ENCODE measurements at regions not wholly inside any gene's neighbourhood (a gene's known extent, or its start where the extent isn't known, plus 50 kb on each side); places are given as distances from the start of the nearest gene placed in this dataset.
"Not testable (repeated sequence)": the region's sequence is repeated elsewhere in the genome, so short reads cannot be mapped to it uniquely, and the experiment has no call there.

GRCh38 chr18:30828700-30829099 is 213.8 kb downstream of the DSC3 start:
- peak; percentile 2 for DNase-seq (ENCODE audit: low read depth)

- no peak for DNase-seq (ENCODE audit: low read depth)
Measured at GRCh38 chr18:30819619-30820018, 222.9 kb downstream of the DSC3 start.

DNA sequence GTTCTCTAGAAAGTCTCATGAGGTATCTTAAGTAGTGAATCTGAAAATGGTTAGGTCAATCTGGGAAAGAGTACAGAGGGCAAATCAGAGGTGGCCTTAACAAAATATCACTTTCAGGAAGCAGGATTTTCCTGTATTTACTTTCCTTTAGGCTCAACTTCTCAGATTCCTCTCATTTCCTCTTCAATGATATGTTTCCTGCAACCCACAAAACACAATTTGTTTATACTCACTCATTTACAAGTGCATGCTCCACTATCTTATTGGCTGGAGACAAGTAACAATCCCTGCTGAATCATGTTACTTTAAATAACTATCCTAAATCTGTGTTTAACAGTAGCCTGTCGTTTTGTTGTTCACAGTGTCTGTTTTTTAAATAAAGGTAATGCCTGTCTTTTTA is 228.1 kb downstream of the DSC3 start:
- no peak for DNase-seq (ENCODE audit: low read depth)

DNA sequence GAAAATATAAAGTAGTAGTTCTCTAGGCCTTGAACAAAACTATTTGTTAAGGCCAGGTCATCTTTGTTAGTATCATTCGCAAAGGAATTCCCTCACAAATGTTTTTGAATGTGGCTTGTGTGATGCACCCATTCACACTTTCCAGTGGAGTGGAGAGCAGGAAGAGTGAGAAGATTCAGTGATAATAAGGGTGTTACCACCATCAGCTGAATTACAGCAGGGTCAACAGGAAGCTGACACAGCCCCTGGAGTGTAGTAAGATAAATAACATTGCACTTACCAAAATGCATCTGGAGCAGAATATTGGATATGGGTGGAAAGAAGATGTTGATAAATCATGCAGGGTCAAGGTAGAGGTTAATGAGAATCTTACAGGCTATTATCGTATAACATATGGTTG is 231.0 kb downstream of the DSC3 start:
- DNase-seq (ENCODE audit: low read depth), result no peak

DNA sequence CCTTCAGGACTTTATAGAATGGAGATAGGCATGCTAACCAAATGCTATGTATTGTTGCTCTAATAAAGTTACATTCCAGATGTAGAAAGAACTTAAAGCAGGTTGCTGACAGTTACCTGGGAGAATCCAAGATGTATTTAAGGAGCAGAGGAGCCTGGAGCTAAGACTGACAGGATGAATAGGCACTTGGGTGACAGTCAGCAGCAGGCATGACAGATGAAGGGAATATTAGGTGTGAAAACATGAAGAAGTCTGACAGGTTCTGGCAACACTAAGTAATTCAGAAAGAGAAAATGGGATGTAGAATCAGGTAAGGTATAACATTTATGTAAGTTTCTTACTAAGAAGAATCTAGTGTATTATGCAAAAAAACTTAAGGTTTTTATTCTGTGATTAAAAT is 232.0 kb downstream of the DSC3 start:
- no peak for DNase-seq (ENCODE audit: low read depth)

GRCh38 chr18:30806823-30807222 is 235.7 kb downstream of the DSC3 start:
- no peak for DNase-seq (ENCODE audit: low read depth)

DNA sequence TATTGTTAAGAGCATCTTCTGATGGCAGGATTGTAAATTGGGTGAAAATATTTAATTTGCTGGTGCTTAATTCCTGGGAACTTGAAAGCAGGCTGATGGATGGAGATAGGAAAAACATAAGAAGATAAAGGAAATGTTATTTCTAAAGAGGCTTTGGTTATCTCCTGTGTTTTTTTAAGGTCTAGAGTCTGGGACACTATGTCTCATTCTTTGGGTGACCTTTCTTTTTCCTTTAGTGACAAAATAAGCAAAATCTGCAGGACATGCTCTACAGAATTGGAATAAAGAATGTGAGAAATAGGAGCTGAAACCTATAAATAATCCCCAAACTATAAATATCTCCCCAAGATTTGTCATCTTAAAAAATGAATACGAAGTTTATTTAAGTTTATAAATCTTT is 241.7 kb downstream of the DSC3 start:
- DNase-seq (ENCODE audit: low read depth), result no peak

DNA sequence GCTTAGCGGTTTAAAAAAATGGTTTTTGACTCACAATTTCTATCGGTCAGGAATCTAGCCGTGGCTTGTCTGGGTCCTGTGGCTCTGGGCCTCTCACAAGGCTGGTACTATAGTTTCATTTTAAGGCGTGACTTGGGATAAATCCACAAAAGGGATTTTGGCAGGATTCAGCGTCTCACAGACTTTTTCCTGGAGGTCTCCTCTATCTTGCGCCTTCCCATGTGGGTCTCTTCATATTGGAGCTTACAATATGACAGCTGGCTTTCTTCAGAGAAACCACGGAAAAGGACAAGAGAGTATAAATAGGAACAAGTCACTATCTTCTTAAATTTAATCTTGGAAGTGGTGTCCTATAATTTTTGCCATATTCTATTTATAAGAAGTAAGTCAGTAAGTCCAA is 250.5 kb downstream of the DSC3 start:
- no peak for DNase-seq (ENCODE audit: low read depth)

- not testable (repeated sequence) for DNase-seq (ENCODE audit: low read depth)
Measured at GRCh38 chr18:30788411-30788991, 254.0 kb downstream of the DSC3 start.

- no peak for DNase-seq (ENCODE audit: low read depth)
Measured at GRCh38 chr18:30787410-30787809, 255.1 kb downstream of the DSC3 start.

- DNase-seq (ENCODE audit: low read depth), result no peak
Measured at GRCh38 chr18:30781601-30782000, 260.9 kb downstream of the DSC3 start.

DNA sequence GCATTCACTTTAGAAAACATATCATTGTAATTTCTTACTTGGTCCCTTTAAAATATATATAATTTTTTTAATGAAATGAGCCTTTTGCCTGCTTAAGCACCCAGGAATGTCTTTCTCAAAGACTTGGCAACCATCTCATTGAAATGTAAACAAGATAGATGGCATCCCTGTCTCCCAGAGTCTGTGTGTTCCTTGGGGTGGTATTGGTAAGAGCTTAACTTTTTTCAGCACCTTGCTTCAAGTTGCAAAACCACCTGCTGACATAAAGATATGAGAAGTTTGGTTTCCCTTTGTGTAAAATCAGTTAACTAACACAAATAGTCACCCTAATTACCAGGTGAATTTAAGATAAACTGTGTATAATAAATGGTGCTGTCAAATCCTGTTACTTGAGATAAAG is 266.9 kb downstream of the DSC3 start:
- DNase-seq (ENCODE audit: low read depth), result no peak

DNA sequence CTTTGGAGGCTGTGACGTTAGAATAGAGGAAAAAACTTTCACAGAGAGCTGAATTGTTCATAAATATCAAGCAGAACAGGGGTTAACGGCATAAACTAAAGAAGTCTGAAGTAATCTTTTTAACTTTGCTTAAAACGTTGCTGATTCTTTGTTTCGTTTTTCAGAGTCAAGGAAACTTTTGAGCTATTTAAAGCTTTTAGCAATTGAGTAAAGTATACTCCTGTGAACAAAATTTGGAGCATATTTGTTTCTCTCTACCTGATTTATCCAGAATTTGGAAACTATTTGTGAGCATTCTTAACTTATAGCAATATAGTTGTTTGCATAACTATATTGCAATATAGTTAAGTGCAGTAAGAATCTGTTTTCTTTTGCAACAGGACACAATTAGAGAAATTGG is 270.4 kb downstream of the DSC3 start:
- not testable (repeated sequence) for DNase-seq (ENCODE audit: low read depth)

DNA sequence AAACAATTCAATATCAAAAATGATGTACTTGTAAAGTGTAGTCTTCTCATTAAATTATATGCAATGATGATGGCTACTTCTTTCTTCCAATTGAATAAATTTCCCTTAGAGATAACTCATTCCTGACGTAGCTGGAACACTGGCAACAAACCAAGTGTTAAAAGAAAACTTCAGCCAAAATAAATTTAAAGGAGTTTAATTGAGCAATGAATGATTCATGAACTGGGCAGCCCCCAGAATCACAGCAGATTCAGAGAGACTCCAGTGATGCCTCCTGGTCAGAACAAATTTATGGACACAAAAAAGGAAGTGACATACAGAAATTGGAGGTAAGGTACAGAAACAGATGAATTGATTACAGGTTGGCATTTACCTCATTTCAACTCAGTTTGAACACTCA is 276.5 kb downstream of the DSC3 start:
- DNase-seq (ENCODE audit: low read depth), result no peak

GRCh38 chr18:30765247-30765646 is 277.3 kb downstream of the DSC3 start:
- DNase-seq (ENCODE audit: low read depth), result no peak

DNA sequence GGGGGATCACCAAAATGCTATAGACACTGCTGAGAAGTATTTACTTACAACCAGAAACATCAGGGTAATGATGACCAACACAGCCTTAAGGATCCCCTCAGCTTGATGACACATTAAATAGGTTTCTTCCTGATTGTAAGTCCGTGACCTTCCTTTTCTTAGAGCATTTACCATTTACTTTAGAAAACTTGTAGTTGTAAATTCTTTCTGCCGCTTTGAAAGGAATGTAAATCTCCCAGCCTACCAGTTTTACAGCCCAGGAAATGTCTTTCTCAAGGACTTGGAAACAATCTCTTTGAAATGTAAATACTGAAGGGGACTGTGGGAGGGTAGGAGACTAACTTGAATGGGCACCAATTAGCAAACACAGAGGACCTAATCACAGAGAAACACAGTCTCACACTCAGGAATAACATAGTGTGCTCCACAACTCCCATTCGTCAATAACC is 278.6 kb downstream of the DSC3 start:
- DNase-seq (ENCODE audit: low read depth), result no peak

- DNase-seq (ENCODE audit: low read depth), result no peak
Measured at GRCh38 chr18:30754846-30755245, 287.7 kb downstream of the DSC3 start.

- DNase-seq (ENCODE audit: low read depth), result no peak
Measured at GRCh38 chr18:30748541-30748940, 294.0 kb downstream of the DSC3 start.

DNA sequence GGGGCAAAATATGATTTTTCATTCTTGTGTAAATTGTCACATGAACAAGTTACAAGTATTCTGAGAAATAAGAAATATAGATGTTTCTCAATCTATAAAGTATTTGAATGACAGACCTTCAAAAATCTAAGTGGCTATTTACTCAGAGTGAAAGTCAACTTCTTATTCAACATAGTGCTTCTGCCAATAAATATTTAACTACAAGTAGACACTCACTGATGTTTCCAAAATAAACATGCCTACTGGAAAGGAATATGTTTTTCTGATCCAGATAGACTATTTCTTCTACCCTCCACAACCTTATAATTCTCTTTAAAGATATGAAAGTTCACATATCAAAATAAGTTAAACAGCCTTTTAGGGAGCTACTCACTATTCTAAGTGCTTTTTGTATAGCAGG is 296.3 kb downstream of the DSC3 start:
- DNase-seq (ENCODE audit: low read depth), result no peak

GRCh38 chr18:30743033-30743432 is 299.5 kb downstream of the DSC3 start:
- no peak for DNase-seq (ENCODE audit: low read depth)

GRCh38 chr18:30730915-30731314 is 311.6 kb downstream of the DSC3 start:
- no peak for DNase-seq (ENCODE audit: low read depth)

DNA sequence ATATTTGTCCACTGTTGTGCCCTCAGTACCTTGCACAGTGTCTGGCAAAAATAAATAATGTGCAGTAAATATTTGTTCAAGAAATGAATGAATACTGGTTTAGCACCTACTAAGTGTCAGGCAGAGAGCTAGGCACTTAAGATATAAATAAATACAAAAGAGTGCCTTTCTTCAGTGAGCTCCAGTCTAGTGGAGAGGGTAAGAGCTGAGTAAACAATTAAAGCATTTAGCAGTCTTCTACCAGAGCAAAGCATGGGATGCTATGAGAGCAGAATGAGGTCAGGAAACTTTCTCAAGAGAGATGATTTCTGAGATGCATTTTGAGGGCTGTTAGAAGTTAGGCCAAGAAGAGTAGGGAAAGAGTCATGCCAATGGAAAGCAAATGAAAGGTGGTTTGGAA is 314.7 kb downstream of the DSC3 start:
- no peak for DNase-seq (ENCODE audit: low read depth)

DNA sequence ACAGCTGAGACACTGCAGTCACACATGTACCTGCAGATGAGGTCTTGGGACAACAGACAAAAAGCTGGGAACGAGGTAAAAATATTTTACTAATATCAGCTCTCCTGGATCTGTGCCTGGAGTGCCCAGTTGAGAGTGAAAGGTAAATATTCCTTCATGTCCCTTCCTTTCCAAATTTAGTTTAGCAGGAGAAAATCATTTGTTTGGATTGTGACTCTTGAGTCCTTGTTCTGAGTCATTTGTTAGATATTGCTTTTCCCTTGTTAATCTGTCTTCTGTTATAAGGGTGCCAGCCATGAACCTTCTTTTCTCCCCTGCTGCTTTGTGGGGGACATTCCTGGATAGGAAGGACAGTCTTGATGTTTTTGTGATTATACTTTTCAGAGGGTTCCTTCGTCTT is 329.2 kb downstream of the DSC3 start:
- DNase-seq (ENCODE audit: low read depth), result no peak

DNA sequence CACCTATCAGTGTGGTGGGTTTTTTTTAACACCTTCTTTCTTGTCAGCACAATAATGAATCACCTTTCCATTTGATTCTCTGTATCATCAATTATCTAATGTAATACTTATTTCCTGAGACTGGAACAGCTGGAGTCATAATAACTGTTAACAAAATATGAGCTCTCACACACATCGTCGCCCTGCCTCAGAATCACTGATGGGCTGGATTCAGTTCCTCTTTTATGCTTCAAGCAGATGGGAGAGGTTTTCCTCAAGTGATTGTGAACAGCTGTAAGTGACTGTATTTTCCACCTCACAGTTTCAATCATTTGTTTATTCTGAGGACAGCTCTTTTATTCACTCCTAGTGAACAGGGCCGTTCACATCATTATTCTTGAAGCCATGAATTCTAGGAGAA is 330.2 kb downstream of the DSC3 start:
- DNase-seq (ENCODE audit: low read depth), result no peak

DNA sequence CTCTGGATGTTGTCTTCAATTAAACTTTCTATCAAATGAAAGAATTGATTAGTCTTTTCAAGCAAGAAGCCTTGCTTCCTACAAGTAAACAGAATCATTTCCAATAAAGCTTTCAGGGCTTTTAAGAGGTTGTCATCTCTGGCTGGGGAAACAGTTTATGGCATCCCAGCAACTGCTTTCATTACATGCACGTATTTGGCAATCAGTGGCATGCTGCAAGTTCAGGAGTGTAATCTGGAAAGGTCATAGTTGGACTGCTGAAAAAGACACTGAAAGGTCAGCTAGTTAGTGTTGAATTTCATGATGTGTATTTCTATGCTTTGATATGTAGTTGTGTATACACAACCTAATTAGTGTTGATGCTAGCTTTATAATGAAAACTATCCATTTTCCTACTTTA is 332.9 kb downstream of the DSC3 start:
- DNase-seq (ENCODE audit: low read depth), result no peak
